ENCODE measurements at regions not wholly inside any gene's neighbourhood (a gene's known extent, or its start where the extent isn't known, plus 50 kb on each side); places are given as distances from the start of the nearest gene placed in this dataset.

DNA sequence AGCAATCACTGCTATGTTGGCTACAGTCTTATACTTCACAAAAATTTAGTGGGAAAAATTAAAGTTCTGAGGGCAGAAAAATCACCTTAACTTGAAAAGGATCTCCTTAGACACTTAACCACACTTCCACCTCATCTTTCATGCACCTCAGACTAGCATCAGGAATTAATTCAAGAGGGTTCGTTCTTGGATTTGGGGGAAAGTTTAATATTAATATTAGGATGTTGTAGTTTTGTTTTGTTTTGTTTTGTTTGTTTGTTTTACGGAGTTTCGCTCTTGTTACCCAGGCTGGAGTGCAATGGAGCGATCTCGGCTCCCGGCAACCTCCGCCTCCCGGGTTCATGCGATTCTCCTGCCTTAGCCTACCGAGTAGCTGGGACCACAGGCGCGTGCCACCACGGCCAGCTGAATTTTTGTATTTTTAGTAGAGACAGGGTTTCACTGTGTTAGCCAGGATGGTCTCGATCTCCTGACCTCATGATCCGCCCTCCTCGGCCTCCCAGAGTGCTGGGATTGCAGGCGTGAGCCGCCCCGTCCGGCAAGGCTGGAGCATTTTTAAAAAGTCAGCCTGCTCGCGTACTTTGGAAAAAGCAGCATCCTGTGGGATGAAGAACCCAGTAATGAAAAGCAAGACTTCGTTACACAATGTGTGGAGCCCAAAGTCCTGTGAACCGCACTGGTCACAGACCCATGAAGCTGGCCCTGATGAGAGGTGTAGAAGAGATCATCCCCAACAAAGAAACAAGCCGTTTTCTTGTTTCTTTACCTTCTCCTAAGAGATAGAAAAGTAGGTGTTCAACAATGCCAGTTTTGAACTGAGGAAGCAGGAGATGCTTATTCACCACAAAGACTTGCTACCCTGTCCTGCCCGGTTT, 194.9 kb downstream of the GPX5 start (continued):
- TF ChIP-seq ZNF281 (CRISPR knock-in tag; IDR thresholded peaks at IDR 0.05) (no peak), ZNF423 (CRISPR knock-in tag; IDR thresholded peaks at IDR 0.05) (no peak), ATF6 (CRISPR knock-in tag; IDR thresholded peaks at IDR 0.05) (no peak), ZNF396 (CRISPR knock-in tag; IDR thresholded peaks at IDR 0.05; ENCODE audit: borderline replicate concordance) (no peak), ZNF121 (CRISPR knock-in tag; IDR thresholded peaks at IDR 0.05) (no peak), TP53 (CRISPR knock-in tag; IDR thresholded peaks at IDR 0.05) (no peak), FOXJ3 (CRISPR knock-in tag; IDR thresholded peaks at IDR 0.05; ENCODE audit: borderline replicate concordance) (no peak), SP1 (CRISPR knock-in tag; conservative IDR thresholded peaks at IDR 0.05) (no peak), E2F1 (CRISPR knock-in tag; IDR thresholded peaks at IDR 0.05) (no peak), USF2 (CRISPR knock-in tag; IDR thresholded peaks at IDR 0.05) (no peak), NR2C2 (CRISPR knock-in tag; IDR thresholded peaks at IDR 0.05) (no peak), ARID4B (CRISPR knock-in tag; IDR thresholded peaks at IDR 0.05; ENCODE audit: borderline replicate concordance) (no peak), ESRRA (CRISPR knock-in tag; IDR thresholded peaks at IDR 0.05; ENCODE audit: borderline replicate concordance) (no peak), FOXP4 (CRISPR knock-in tag; IDR thresholded peaks at IDR 0.05) (no peak), NFE2L1 (CRISPR knock-in tag; IDR thresholded peaks at IDR 0.05) (no peak)
- TF ChIP-seq, protein P1, sequence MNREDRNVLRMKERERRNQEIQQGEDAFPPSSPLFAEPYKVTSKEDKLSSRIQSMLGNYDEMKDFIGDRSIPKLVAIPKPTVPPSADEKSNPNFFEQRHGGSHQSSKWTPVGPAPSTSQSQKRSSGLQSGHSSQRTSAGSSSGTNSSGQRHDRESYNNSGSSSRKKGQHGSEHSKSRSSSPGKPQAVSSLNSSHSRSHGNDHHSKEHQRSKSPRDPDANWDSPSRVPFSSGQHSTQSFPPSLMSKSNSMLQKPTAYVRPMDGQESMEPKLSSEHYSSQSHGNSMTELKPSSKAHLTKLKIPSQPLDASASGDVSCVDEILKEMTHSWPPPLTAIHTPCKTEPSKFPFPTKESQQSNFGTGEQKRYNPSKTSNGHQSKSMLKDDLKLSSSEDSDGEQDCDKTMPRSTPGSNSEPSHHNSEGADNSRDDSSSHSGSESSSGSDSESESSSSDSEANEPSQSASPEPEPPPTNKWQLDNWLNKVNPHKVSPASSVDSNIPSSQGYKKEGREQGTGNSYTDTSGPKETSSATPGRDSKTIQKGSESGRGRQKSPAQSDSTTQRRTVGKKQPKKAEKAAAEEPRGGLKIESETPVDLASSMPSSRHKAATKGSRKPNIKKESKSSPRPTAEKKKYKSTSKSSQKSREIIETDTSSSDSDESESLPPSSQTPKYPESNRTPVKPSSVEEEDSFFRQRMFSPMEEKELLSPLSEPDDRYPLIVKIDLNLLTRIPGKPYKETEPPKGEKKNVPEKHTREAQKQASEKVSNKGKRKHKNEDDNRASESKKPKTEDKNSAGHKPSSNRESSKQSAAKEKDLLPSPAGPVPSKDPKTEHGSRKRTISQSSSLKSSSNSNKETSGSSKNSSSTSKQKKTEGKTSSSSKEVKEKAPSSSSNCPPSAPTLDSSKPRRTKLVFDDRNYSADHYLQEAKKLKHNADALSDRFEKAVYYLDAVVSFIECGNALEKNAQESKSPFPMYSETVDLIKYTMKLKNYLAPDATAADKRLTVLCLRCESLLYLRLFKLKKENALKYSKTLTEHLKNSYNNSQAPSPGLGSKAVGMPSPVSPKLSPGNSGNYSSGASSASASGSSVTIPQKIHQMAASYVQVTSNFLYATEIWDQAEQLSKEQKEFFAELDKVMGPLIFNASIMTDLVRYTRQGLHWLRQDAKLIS (CRISPR knock-in tag; IDR thresholded peaks at IDR 0.05; ENCODE audit: borderline replicate concordance), result no peak
- TF ChIP-seq, protein P2, sequence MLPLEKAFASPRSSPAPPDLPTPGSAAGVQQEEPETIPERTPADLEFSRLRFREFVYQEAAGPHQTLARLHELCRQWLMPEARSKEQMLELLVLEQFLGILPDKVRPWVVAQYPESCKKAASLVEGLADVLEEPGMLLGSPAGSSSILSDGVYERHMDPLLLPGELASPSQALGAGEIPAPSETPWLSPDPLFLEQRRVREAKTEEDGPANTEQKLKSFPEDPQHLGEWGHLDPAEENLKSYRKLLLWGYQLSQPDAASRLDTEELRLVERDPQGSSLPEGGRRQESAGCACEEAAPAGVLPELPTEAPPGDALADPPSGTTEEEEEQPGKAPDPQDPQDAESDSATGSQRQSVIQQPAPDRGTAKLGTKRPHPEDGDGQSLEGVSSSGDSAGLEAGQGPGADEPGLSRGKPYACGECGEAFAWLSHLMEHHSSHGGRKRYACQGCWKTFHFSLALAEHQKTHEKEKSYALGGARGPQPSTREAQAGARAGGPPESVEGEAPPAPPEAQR (CRISPR knock-in tag; IDR thresholded peaks at IDR 0.05), result no peak
- TF ChIP-seq, protein P3, sequence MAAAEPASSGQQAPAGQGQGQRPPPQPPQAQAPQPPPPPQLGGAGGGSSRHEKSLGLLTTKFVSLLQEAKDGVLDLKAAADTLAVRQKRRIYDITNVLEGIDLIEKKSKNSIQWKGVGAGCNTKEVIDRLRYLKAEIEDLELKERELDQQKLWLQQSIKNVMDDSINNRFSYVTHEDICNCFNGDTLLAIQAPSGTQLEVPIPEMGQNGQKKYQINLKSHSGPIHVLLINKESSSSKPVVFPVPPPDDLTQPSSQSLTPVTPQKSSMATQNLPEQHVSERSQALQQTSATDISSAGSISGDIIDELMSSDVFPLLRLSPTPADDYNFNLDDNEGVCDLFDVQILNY (CRISPR knock-in tag; IDR thresholded peaks at IDR 0.05), result no peak

Measured in WTC11 (cell line).